NCI-H2196 treated with DMSO at 0.1 percent for 48 hours (cell line): ENCODE measurements at regions not wholly inside any gene's neighbourhood (a gene's known extent, or its start where the extent isn't known, plus 50 kb on each side); places are given as distances from the start of the nearest gene placed in this dataset.
A peak's percentile ranks its signal among the peaks of the same experiment; 100 is the strongest.

Experiments
- DNase-seq: peaks from one replicate; lab custom pipeline; 2025; ENCODE audit not compliant: unreplicated experiment; lab: John Stamatoyannopoulos, UW

- no peak for DNase-seq
Measured at GRCh38 chr2:180376066-180376465, 369.0 kb upstream of the CWC22 start.

- DNase-seq = no peak
Measured at GRCh38 chr2:180374502-180375281, 367.6 kb upstream of the CWC22 start.

- DNase-seq = no peak
Measured at GRCh38 chr2:180370511-180371205, 363.6 kb upstream of the CWC22 start.

GRCh38 chr2:180368881-180369280 lies 361.8 kb upstream of the CWC22 start:
- no peak for DNase-seq

GRCh38 chr2:180367815-180368214 lies 360.7 kb upstream of the CWC22 start:
- peak; percentile 41 for DNase-seq

GRCh38 chr2:180366481-180366880 lies 359.4 kb upstream of the CWC22 start:
- DNase-seq = no peak

- DNase-seq = no peak
Measured at GRCh38 chr2:180364719-180365118, 357.6 kb upstream of the CWC22 start.

GRCh38 chr2:180360283-180360618 lies 353.2 kb upstream of the CWC22 start:
- no peak for DNase-seq

- DNase-seq = peak; percentile 69
Measured at GRCh38 chr2:180359522-180360282, 352.6 kb upstream of the CWC22 start.

GRCh38 chr2:180358458-180358857 lies 351.4 kb upstream of the CWC22 start:
- DNase-seq = no peak

- no peak for DNase-seq
Measured at GRCh38 chr2:180356676-180357075, 349.6 kb upstream of the CWC22 start.

GRCh38 chr2:180352620-180353019 lies 345.5 kb upstream of the CWC22 start:
- no peak for DNase-seq

- no peak for DNase-seq
Measured at GRCh38 chr2:180349809-180350208, 342.7 kb upstream of the CWC22 start.

- no peak for DNase-seq
Measured at GRCh38 chr2:180343528-180344345, 336.6 kb upstream of the CWC22 start.

GRCh38 chr2:180337136-180337535 lies 330.0 kb upstream of the CWC22 start:
- no peak for DNase-seq

- no peak for DNase-seq
Measured at GRCh38 chr2:180336550-180336949, 329.5 kb upstream of the CWC22 start.

- no peak for DNase-seq
Measured at GRCh38 chr2:180334514-180334913, 327.4 kb upstream of the CWC22 start.

GRCh38 chr2:180328795-180329422 lies 321.8 kb upstream of the CWC22 start:
- DNase-seq = no peak

- no peak for DNase-seq
Measured at GRCh38 chr2:180327185-180327584, 320.1 kb upstream of the CWC22 start.

- no peak for DNase-seq
Measured at GRCh38 chr2:180325416-180326120, 318.5 kb upstream of the CWC22 start.
